Stomach (tissue), 8 donors: ENCODE measurements at regions not wholly inside any gene's neighbourhood (a gene's known extent, or its start where the extent isn't known, plus 50 kb on each side); places are given as distances from the start of the nearest gene placed in this dataset.

Experiments used
- DNase-seq, 2 donors: peaks; one replicate each; pipeline versions ENCODE4 v3.0.0 to v3.0.0-alpha.2; 2013 to 2019
- H3K27ac ChIP-seq, 5 donors: fragments of 200-600 bp in 4 of 5; sonication (generic) in 4 of 5; one replicate each; pipeline ENCODE4 v1.5.1; 2013 to 2019; ENCODE audit warnings: mild to moderate bottlenecking in 1 of 5, moderate library complexity in 1 of 5
- H3K27me3 ChIP-seq, 3 donors: fragments of 200-600 bp; sonication (generic); one replicate each; pipeline ENCODE4 v1.5.1; 2017 to 2019; ENCODE audit warnings: mixed run types in 1 of 3
- H3K36me3 ChIP-seq, 4 donors: fragments of 200-600 bp; sonication (generic); 1 replicate in 3 of 4; 2 replicates in 1 of 4; pipeline ENCODE4 v1.5.1; 2016 to 2019
- H3K4me1 ChIP-seq, 4 donors: fragments of 200-600 bp; sonication (generic); one replicate each; pipeline ENCODE4 v1.5.1; 2016 to 2019
- H3K4me3 ChIP-seq, 4 donors: fragments of 200-600 bp; sonication (generic) in 3 of 4; one replicate each; pipeline ENCODE4 v1.5.1; 2016 to 2019; ENCODE audit warnings: mild to moderate bottlenecking in 1 of 4
- H3K9me3 ChIP-seq, 4 donors: fragments of 200-600 bp; sonication (generic); one replicate each; pipeline ENCODE4 v1.5.1; 2016 to 2019
- CTCF ChIP-seq, 7 experiments: fragments of 450-650 bp in 4 of 7; fragments of 200-600 bp in 3 of 7; sonication (generic) in 3 of 7; IDR thresholded peaks; one replicate each; pipeline ENCODE4 v1.5.1; 2016 to 2019; ENCODE audit warnings: antibody characterized with exemption in 7 of 7, control low read depth in 2 of 7, mild to moderate bottlenecking in 1 of 7
- EP300 ChIP-seq: sonication (generic); formaldehyde crosslinking; IDR thresholded peaks from one replicate; pipeline ENCODE4 v1.6.1; 2017; ENCODE audit warnings: antibody characterized with exemption
- POLR2A ChIP-seq, 4 donors: fragments of 450-650 bp; IDR thresholded peaks; one replicate each; pipeline ENCODE4 v1.6.1; 2016; ENCODE audit warnings: antibody characterized with exemption in 4 of 4, control low read depth in 2 of 4, mild to moderate bottlenecking in 1 of 4, moderate library complexity in 1 of 4
- POLR2AphosphoS5 ChIP-seq, 3 donors: sonication (generic); formaldehyde crosslinking; IDR thresholded peaks; one replicate each; pipeline ENCODE4 v1.6.1; 2016; ENCODE audit warnings: antibody characterized with exemption in 3 of 3
- WGBS, 5 donors: extraction: QIAGEN DNeasy Blood & Tissue Kit in 3 of 5; methylation state at CpG; one replicate each; pipeline versions ENCODE4 v1.1.5 to v1.1.7; 2013 to 2018; 5-methylcytosine and 5-hydroxymethylcytosine counted together
- intact Hi-C: fragments of 100-400 bp; cut with DNase I; formaldehyde crosslinking; loops from one replicate; pipeline ENCODE4 v1.15.1; 2023; ENCODE audit warnings: low total_unique reads
- donor health status: healthy with polysubstance abuse.
- donor health status: Bipolar disorder and iron deficiency.
- donor health status: healthy.

- H3K9me3 ChIP-seq = no peaks in the 10 kb centered on the region
- no peaks in the 10 kb centered on the region for H3K36me3 ChIP-seq
- intact Hi-C loops = no loop called here
- TF ChIP-seq POLR2AphosphoS5 (IDR thresholded peaks at IDR 0.05) (no peak), POLR2A (IDR thresholded peaks at IDR 0.05) (no peak), CTCF (IDR thresholded peaks at IDR 0.05) (no peak)
- no peak overlapping the region for H3K27ac ChIP-seq
- no peak for DNase-seq
- H3K4me3 ChIP-seq = no peak overlapping the region
- H3K4me1 ChIP-seq = no peaks in the 10 kb centered on the region
- 81 to 92% (median 90%) methylated on average over 7 of the region's 7 CpGs for WGBS, 5 donors
- H3K27me3 ChIP-seq = peaks cover 0 to 13% (median 0%) of the 10 kb centered on the region in 3 donors
Observed at GRCh38 chr6:40889137-40889832, 149.7 kb downstream of the UNC5CL start.

- no peak for DNase-seq
- 64 to 82% (median 77%) methylated on average over 3 of the region's 3 CpGs for WGBS, 5 donors
- no peaks in the 10 kb centered on the region for H3K4me1 ChIP-seq
- no peaks in the 10 kb centered on the region for H3K36me3 ChIP-seq
- H3K9me3 ChIP-seq = no peaks in the 10 kb centered on the region
- intact Hi-C loops = no loop called here
- TF ChIP-seq CTCF (IDR thresholded peaks at IDR 0.05) (no peak), POLR2A (IDR thresholded peaks at IDR 0.05) (no peak), POLR2AphosphoS5 (IDR thresholded peaks at IDR 0.05) (no peak), EP300 (no peak)
- peaks cover 0 to 13% (median 0%) of the 10 kb centered on the region in 3 donors for H3K27me3 ChIP-seq
- no peak overlapping the region for H3K27ac ChIP-seq
- H3K4me3 ChIP-seq = no peak overlapping the region
Observed at GRCh38 chr6:40888456-40888990, 150.5 kb downstream of the UNC5CL start.

- H3K4me1 ChIP-seq = no peaks in the 10 kb centered on the region
- H3K4me3 ChIP-seq = no peak overlapping the region
- peak in 1 of 2 donors; percentile 73 for DNase-seq
- intact Hi-C loops = no loop called here
- no peaks in the 10 kb centered on the region for H3K36me3 ChIP-seq
- WGBS, 5 donors = 59 to 74% (median 68%) methylated on average over 6 of the region's 6 CpGs
- peaks cover 0 to 13% (median 0%) of the 10 kb centered on the region in 3 donors for H3K27me3 ChIP-seq
- TF ChIP-seq POLR2A (IDR thresholded peaks at IDR 0.05) (no peak), POLR2AphosphoS5 (IDR thresholded peaks at IDR 0.05) (no peak), EP300 (no peak), CTCF (IDR thresholded peaks at IDR 0.05) (no peak)
- no peaks in the 10 kb centered on the region for H3K9me3 ChIP-seq
- no peak overlapping the region for H3K27ac ChIP-seq
Observed at GRCh38 chr6:40887792-40888340, 151.2 kb downstream of the UNC5CL start.

- 80 to 84% (median 83%) methylated on average over 8 of the region's 8 CpGs for WGBS, 5 donors
- H3K27ac ChIP-seq = no peak overlapping the region
- H3K4me3 ChIP-seq = no peak overlapping the region
- DNase-seq = peak in 1 of 2 donors; percentile 16
- no peak for TF ChIP-seq CTCF (IDR thresholded peaks at IDR 0.05)
- no peak for TF ChIP-seq POLR2AphosphoS5 (IDR thresholded peaks at IDR 0.05)
- no peak for TF ChIP-seq POLR2A (IDR thresholded peaks at IDR 0.05)
- TF ChIP-seq EP300 = no peak
- H3K9me3 ChIP-seq = no peaks in the 10 kb centered on the region
- intact Hi-C loops = no loop called here
- H3K27me3 ChIP-seq = peaks cover 0 to 8% (median 0%) of the 10 kb centered on the region in 3 donors
- no peaks in the 10 kb centered on the region for H3K4me1 ChIP-seq
- no peaks in the 10 kb centered on the region for H3K36me3 ChIP-seq
Observed at GRCh38 chr6:40887079-40887791, 151.8 kb downstream of the UNC5CL start.
